CD8-positive, alpha-beta memory T cell (primary cell): ENCODE measurements at regions not wholly inside any gene's neighbourhood (a gene's known extent, or its start where the extent isn't known, plus 50 kb on each side); places are given as distances from the start of the nearest gene placed in this dataset.

Experiments
- CTCF ChIA-PET: fragments of 350-600 bp; sonication (Branson Sonifier 250); formaldehyde crosslinking; loops from one replicate; lab custom pipeline; 2021; ENCODE audit warnings: antibody characterized with exemption; lab: Charles Lee
- POLR2A ChIA-PET: fragments of 350-600 bp; sonication (Branson Sonifier 250); formaldehyde crosslinking; loops from one replicate; lab custom pipeline; 2021; ENCODE audit warnings: antibody characterized with exemption; lab: Charles Lee
- DNase-seq, 5 donors: peaks; one replicate each; pipeline versions ENCODE4 v3.0.0 to v3.0.0-alpha.2; 2020 to 2022; ENCODE audit warnings: mixed read lengths in 1 of 5
- H3K27ac ChIP-seq: one replicate; pipeline ENCODE4 v1.7.0; 2013; ENCODE audit warnings: low read depth, mild to moderate bottlenecking, low read length, moderate library complexity
- H3K27me3 ChIP-seq: 2 replicates; pipeline ENCODE4 v1.7.0; 2013; ENCODE audit warnings: low read length, mild to moderate bottlenecking; ENCODE audit not compliant: insufficient read depth, poor library complexity, severe bottlenecking
- H3K36me3 ChIP-seq: 2 replicates; pipeline ENCODE4 v1.7.0; 2013; ENCODE audit warnings: mild to moderate bottlenecking, low read length, moderate library complexity; ENCODE audit not compliant: insufficient read depth
- H3K4me1 ChIP-seq: 2 replicates; pipeline ENCODE4 v1.7.0; 2013; ENCODE audit warnings: mild to moderate bottlenecking, low read length, moderate library complexity; ENCODE audit not compliant: insufficient read depth
- H3K4me3 ChIP-seq: 2 replicates; pipeline ENCODE4 v1.7.0; 2013; ENCODE audit warnings: mild to moderate bottlenecking, low read length
- H3K9me3 ChIP-seq: 2 replicates; pipeline ENCODE4 v1.7.0; 2013; ENCODE audit warnings: mild to moderate bottlenecking, low read length
- H3K27ac Mint-ChIP-seq, 8 donors: one replicate each; pipeline ENCODE4 v1.8.0; 2020 to 2021; ENCODE audit warnings: mixed read lengths in 8 of 8, mild to moderate bottlenecking in 6 of 8, inconsistent platforms in 3 of 8, moderate library complexity in 3 of 8
- H3K27me3 Mint-ChIP-seq, 2 donors: one replicate each; pipeline ENCODE4 v1.8.0; 2020 to 2021; ENCODE audit warnings: mixed read lengths in 2 of 2, mild to moderate bottlenecking in 1 of 2, moderate library complexity in 1 of 2
- H3K36me3 Mint-ChIP-seq, 3 donors: one replicate each; pipeline ENCODE4 v1.8.0; 2020 to 2021; ENCODE audit warnings: mixed read lengths in 3 of 3, inconsistent platforms in 1 of 3, mild to moderate bottlenecking in 1 of 3
- H3K4me1 Mint-ChIP-seq, 3 donors: one replicate each; pipeline ENCODE4 v1.8.0; 2020 to 2021; ENCODE audit warnings: mixed read lengths in 3 of 3, inconsistent platforms in 1 of 3, mild to moderate bottlenecking in 1 of 3
- H3K4me3 Mint-ChIP-seq, 7 donors: one replicate each; pipeline ENCODE4 v1.8.0; 2020 to 2021; ENCODE audit warnings: mixed read lengths in 7 of 7, mild to moderate bottlenecking in 6 of 7, moderate library complexity in 4 of 7, inconsistent platforms in 2 of 7
- H3K9me3 Mint-ChIP-seq, 5 donors: one replicate each; pipeline ENCODE4 v1.8.0; 2020 to 2022; ENCODE audit warnings: mixed read lengths in 5 of 5, mild to moderate bottlenecking in 3 of 5, moderate library complexity in 2 of 5, inconsistent platforms in 1 of 5

GRCh38 chr15:96411056-96412031 lies 80.8 kb downstream of the NR2F2 start:
- Histone ChIP-seq H3K27ac (no peak overlapping the region), H3K4me3 (no peak overlapping the region), H3K36me3 (no peaks in the 10 kb centered on the region), H3K4me1 (no peaks in the 10 kb centered on the region), H3K27me3 (peaks cover 17% of the 10 kb centered on the region), H3K9me3 (no peaks in the 10 kb centered on the region)
- POLR2A ChIA-PET, result no interaction called here
- H3K9me3 Mint-ChIP-seq, result peaks cover 0 to 15% (median 7%) of the 10 kb centered on the region in 5 donors
- no peak overlapping the region for H3K27ac Mint-ChIP-seq
- H3K27me3 Mint-ChIP-seq, result peaks cover 57 to 88% of the 10 kb centered on the region in 2 donors
- peaks cover 0 to 3% (median 0%) of the 10 kb centered on the region in 3 donors for H3K36me3 Mint-ChIP-seq
- H3K4me1 Mint-ChIP-seq, result peaks cover 0 to 2% (median 2%) of the 10 kb centered on the region in 3 donors
- CTCF ChIA-PET, result no interaction called here
- DNase-seq, result no peak
- no peak overlapping the region for H3K4me3 Mint-ChIP-seq

GRCh38 chr15:96412045-96412905 lies 81.8 kb downstream of the NR2F2 start:
- Mint-ChIP-seq H3K27me3 (peaks cover 48 to 80% of the 10 kb centered on the region in 2 donors), H3K4me1 (peaks cover 0 to 2% (median 2%) of the 10 kb centered on the region in 3 donors), H3K9me3 (peaks cover 0 to 15% (median 6%) of the 10 kb centered on the region in 5 donors), H3K27ac (no peak overlapping the region), H3K36me3 (no peaks in the 10 kb centered on the region), H3K4me3 (no peak overlapping the region)
- CTCF ChIA-PET, result no interaction called here
- H3K36me3 ChIP-seq, result no peaks in the 10 kb centered on the region
- no peak overlapping the region for H3K4me3 ChIP-seq
- no peaks in the 10 kb centered on the region for H3K9me3 ChIP-seq
- POLR2A ChIA-PET, result no interaction called here
- H3K4me1 ChIP-seq, result no peaks in the 10 kb centered on the region
- peaks cover 17% of the 10 kb centered on the region for H3K27me3 ChIP-seq
- no peak for DNase-seq
- H3K27ac ChIP-seq, result no peak overlapping the region

DNA sequence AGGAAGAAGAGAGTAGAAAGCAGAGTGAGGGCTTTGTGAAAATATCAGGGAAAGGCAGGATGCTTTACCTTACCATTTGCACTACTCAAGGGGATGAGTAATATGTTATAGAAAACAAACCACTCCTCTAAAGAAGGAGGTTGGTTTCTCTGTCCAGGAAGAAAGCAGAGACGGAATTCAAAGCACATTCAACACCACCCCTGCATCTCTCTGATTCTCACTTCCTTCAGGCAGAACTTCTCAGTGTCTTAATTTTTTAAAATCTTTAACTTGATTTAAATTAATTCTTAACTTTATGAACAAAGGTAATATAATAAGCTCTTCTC lies 82.4 kb downstream of the NR2F2 start:
- no peaks in the 10 kb centered on the region for H3K36me3 Mint-ChIP-seq
- H3K27ac Mint-ChIP-seq, result no peak overlapping the region
- POLR2A ChIA-PET, result no interaction called here
- H3K4me3 Mint-ChIP-seq, result no peak overlapping the region
- H3K4me1 ChIP-seq, result no peaks in the 10 kb centered on the region
- no peak overlapping the region for H3K27ac ChIP-seq
- H3K9me3 Mint-ChIP-seq, result peaks cover 0 to 10% (median 3%) of the 10 kb centered on the region in 5 donors
- no peaks in the 10 kb centered on the region for H3K36me3 ChIP-seq
- H3K27me3 Mint-ChIP-seq, result peaks cover 48 to 80% of the 10 kb centered on the region in 2 donors
- DNase-seq, result no peak
- H3K27me3 ChIP-seq, result peaks cover 17% of the 10 kb centered on the region
- H3K4me3 ChIP-seq, result no peak overlapping the region
- H3K9me3 ChIP-seq, result no peaks in the 10 kb centered on the region
- peaks cover 2 to 3% (median 2%) of the 10 kb centered on the region in 3 donors for H3K4me1 Mint-ChIP-seq
- CTCF ChIA-PET, result no interaction called here

DNA sequence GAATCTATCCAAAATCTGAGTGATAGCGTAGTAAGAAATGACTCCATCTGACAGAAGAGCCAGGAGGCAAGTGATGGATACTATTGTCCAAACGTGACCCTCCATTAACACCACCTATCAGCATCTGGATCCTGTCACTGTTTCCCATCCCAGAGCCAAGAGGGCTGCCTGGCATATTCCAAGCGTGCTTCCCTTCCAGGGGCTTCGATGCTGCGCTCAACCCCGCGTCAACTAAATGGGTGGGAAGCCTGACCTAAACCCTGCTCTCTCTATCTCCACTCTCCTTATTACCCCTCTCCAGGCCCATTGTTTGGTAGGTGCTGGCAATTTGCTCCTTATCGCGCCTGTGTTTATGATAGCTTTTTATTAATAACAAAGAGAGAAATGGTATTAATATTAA lies 83.2 kb downstream of the NR2F2 start:
- H3K4me1 ChIP-seq, result no peaks in the 10 kb centered on the region
- H3K27ac ChIP-seq, result no peak overlapping the region
- ChIA-PET POLR2A (no interaction called here), CTCF (no interaction called here)
- no peaks in the 10 kb centered on the region for H3K9me3 ChIP-seq
- peaks cover 55 to 84% of the 10 kb centered on the region in 2 donors for H3K27me3 Mint-ChIP-seq
- H3K36me3 ChIP-seq, result no peaks in the 10 kb centered on the region
- peaks cover 17% of the 10 kb centered on the region for H3K27me3 ChIP-seq
- no peaks in the 10 kb centered on the region for H3K36me3 Mint-ChIP-seq
- H3K27ac Mint-ChIP-seq, result no peak overlapping the region
- H3K4me3 ChIP-seq, result no peak overlapping the region
- no peak for DNase-seq
- H3K4me3 Mint-ChIP-seq, result no peak overlapping the region
- H3K9me3 Mint-ChIP-seq, result peaks cover 0 to 12% (median 3%) of the 10 kb centered on the region in 5 donors
- H3K4me1 Mint-ChIP-seq, result peaks cover 2 to 3% (median 2%) of the 10 kb centered on the region in 3 donors

DNA sequence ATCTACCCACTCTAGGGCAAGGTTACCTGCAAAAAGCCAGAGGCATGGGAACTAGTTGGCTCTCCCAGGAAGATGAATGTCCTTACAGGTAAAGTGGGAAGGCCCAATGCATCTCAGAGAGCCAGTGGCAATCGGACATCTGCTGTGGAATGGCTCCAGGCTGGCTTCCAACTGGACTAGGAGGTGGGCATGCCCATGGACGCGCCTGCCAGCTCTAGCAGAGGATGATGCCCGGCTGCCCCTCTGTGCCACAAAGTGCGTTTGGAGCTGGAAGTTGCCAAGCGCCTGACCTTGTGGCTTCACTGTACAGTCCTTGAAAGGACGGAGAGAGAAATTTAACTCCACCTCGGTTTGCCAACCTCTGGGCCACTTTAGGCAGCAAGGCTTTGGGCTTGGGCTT lies 84.4 kb downstream of the NR2F2 start:
- POLR2A ChIA-PET, result no interaction called here
- no peak overlapping the region for H3K4me3 Mint-ChIP-seq
- no peak overlapping the region for H3K27ac Mint-ChIP-seq
- no peaks in the 10 kb centered on the region for H3K36me3 ChIP-seq
- H3K4me1 ChIP-seq, result no peaks in the 10 kb centered on the region
- H3K27me3 ChIP-seq, result peaks cover 14% of the 10 kb centered on the region
- H3K27ac ChIP-seq, result no peak overlapping the region
- no peaks in the 10 kb centered on the region for H3K36me3 Mint-ChIP-seq
- H3K9me3 ChIP-seq, result no peaks in the 10 kb centered on the region
- H3K9me3 Mint-ChIP-seq, result peaks cover 0 to 12% (median 3%) of the 10 kb centered on the region in 5 donors
- CTCF ChIA-PET, result no interaction called here
- no peak for DNase-seq
- peaks cover 0 to 3% (median 0%) of the 10 kb centered on the region in 3 donors for H3K4me1 Mint-ChIP-seq
- H3K4me3 ChIP-seq, result no peak overlapping the region
- peaks cover 56 to 89% of the 10 kb centered on the region in 2 donors for H3K27me3 Mint-ChIP-seq

DNA sequence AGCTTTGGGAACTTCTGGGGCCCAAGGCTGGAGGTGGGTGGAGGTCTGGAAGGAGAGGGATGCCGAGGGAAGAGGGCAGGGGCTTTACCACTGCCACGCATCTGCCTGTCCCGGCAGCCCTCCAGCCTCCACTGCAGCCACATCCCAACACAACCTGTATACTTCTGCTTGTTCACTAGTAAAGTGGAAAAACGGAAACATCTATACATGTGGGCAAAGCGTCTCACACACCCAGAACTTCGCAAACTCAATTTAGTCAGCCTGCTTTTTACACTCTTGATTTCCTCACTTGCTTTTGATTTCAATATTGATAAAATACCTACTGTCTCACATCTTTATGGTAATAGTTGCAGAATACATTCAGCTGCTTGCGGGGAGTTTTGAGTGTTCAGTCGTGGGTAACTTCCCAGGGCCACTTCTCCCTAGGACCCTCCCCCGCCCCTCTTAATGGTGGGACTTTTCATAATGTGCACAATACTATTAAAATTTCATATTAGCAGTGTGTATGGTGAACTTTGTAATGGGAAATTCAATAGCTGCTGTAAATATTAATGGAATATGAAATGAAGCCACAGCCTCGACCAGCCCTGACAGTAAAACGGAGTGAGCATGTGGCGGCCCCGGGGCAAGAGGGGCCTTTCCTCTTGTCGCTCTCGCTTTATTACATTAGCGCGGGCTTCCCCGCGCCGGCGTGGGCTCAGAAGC lies 85.2 kb downstream of the NR2F2 start:
- Mint-ChIP-seq H3K4me3 (no peak overlapping the region), H3K27ac (no peak overlapping the region), H3K9me3 (peaks cover 0 to 8% (median 3%) of the 10 kb centered on the region in 5 donors), H3K4me1 (peaks cover 0 to 3% (median 0%) of the 10 kb centered on the region in 3 donors), H3K36me3 (no peaks in the 10 kb centered on the region), H3K27me3 (peaks cover 51 to 87% of the 10 kb centered on the region in 2 donors)
- Histone ChIP-seq H3K36me3 (no peaks in the 10 kb centered on the region), H3K4me1 (no peaks in the 10 kb centered on the region), H3K27ac (no peak overlapping the region), H3K27me3 (peaks cover 9% of the 10 kb centered on the region), H3K9me3 (no peaks in the 10 kb centered on the region), H3K4me3 (no peak overlapping the region)
- DNase-seq, result no peak
- ChIA-PET POLR2A (no interaction called here), CTCF (no interaction called here)

DNA sequence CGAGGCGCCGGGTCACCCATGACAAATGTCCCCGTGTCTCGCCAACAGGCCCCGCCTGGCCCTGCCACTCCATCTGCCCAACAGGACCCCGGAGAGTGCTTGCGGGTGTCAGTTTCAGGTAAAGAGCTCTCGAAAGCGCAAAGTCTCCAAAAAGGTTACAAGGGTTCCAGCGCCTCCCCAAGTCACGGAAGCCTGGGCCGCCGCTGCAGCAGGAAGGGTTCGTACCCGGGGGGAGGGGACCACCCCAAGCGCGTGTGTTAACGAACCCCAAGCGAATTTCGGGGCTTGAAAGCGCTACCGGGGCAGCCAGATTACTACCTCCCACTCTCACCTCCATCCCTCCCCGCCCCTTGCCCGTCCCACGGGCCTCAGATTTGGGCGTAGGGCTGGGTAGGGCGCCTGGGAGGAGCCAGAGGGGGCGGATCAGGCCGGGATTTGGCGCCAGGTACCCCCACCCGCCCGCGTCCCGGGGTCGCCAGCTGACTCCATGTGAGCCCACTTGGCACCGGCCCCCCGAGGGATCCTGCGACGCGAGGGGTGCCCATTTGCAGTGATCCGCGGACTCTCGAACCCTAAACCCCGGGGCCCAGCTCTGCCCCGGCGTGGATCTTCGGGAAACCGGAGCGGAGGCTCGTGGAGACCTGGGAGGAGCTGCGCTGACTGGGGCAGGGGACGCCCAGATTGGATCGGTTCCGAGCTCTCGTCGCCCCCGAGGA lies 85.9 kb downstream of the NR2F2 start:
- H3K9me3 ChIP-seq, result no peaks in the 10 kb centered on the region
- DNase-seq, result no peak
- ChIA-PET POLR2A (no interaction called here), CTCF (no interaction called here)
- H3K27ac Mint-ChIP-seq, result no peak overlapping the region
- H3K27me3 ChIP-seq, result peaks cover 6% of the 10 kb centered on the region
- peaks cover 0 to 3% (median 0%) of the 10 kb centered on the region in 3 donors for H3K4me1 Mint-ChIP-seq
- H3K4me3 Mint-ChIP-seq, result no peak overlapping the region
- H3K36me3 ChIP-seq, result no peaks in the 10 kb centered on the region
- H3K4me3 ChIP-seq, result no peak overlapping the region
- H3K27me3 Mint-ChIP-seq, result peaks cover 46 to 84% of the 10 kb centered on the region in 2 donors
- peaks cover 0 to 7% (median 4%) of the 10 kb centered on the region in 5 donors for H3K9me3 Mint-ChIP-seq
- H3K36me3 Mint-ChIP-seq, result no peaks in the 10 kb centered on the region
- no peaks in the 10 kb centered on the region for H3K4me1 ChIP-seq
- no peak overlapping the region for H3K27ac ChIP-seq
